ENCODE measurements at regions not wholly inside any gene's neighbourhood (a gene's known extent, or its start where the extent isn't known, plus 50 kb on each side); places are given as distances from the start of the nearest gene placed in this dataset.

DNA sequence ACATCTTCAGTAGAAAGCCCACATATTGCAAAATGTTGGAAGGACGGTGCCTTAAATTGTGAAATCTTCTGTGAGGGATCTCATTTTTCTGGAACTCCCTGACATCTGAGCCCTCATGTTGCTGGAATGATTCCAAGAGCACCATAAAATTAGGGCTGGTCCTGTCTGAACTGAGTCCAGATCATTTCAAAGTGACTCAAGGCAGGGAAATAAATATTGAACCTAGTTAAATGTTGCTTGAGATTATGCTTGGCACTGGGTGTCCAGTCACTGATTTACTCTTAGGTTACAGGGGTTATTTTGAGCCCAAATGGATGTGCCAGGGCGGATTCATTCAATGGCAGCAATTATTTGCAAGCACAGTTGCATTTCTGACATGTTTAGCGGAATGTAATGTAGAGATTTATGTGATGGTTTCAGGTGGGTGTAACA is 437.0 kb downstream of the PIK3R1 start:
- Histone ChIP-seq H3K79me1 (ENCODE audit: low read length) (no peaks in the 10 kb centered on the region), H3K79me2 (ENCODE audit: control insufficient read depth, insufficient read depth, low read length) (no peaks in the 10 kb centered on the region), H4K8ac (ENCODE audit: low read depth, low read length) (no peak overlapping the region), H3K23ac (ENCODE audit: low read length) (no peak overlapping the region), H3K27me3 (ENCODE audit: insufficient read depth, low read length, poor library complexity) (no peaks in the 10 kb centered on the region), H2AK5ac (ENCODE audit: low read length) (no peak overlapping the region), H3K18ac (ENCODE audit: low read length) (no peak overlapping the region), H3K4me3 (ENCODE audit: low read length) (no peak overlapping the region), H2BK5ac (ENCODE audit: low read length) (no peak overlapping the region), H3K56ac (ENCODE audit: low read length) (no peak overlapping the region), H4K5ac (ENCODE audit: low read length) (no peak overlapping the region), H3K4ac (ENCODE audit: low read depth, low read length) (no peak overlapping the region), H2BK120ac (ENCODE audit: low read depth, low read length) (no peak overlapping the region), H3K4me1 (ENCODE audit: control insufficient read depth, low read depth, low read length) (no peaks in the 10 kb centered on the region), H3K27ac (ENCODE audit: low read depth, low read length) (no peak overlapping the region), H3K4me2 (ENCODE audit: low read length) (no peak overlapping the region), H2BK15ac (replicated peaks; ENCODE audit: low read depth) (no peak overlapping the region), H3K9ac (ENCODE audit: low read length) (no peak overlapping the region), H3K36me3 (ENCODE audit: control insufficient read depth, insufficient read depth, low read length) (no peaks in the 10 kb centered on the region)
- no peak for DNase-seq
- no CpG with 5 or more reads among the region's 3 CpGs for WGBS (ENCODE audit: extremely low coverage, insufficient coverage, low lambda C conversion rate)

DNA sequence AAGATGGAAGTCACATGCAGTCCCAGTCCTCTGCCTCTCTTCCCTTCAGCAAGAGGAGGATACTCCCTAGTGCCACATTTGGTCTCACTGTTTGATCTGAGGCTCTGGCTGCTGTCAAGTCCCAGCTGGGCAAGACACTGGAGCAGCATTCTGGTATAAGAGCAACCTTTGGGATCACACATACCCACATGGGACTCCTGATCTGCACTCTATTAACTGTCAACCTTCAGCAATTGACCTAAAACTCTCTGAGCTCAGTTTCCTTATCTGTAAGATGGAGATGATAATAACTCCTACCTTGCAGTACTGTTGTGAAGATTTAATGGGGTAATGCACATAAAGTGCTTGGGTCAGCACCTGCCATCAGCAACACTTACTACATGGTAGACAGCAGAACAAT is 437.9 kb downstream of the PIK3R1 start:
- Histone ChIP-seq H2AK5ac (ENCODE audit: low read length) (no peak overlapping the region), H2BK5ac (ENCODE audit: low read length) (no peak overlapping the region), H3K4me1 (ENCODE audit: control insufficient read depth, low read depth, low read length) (no peaks in the 10 kb centered on the region), H3K79me1 (ENCODE audit: low read length) (no peaks in the 10 kb centered on the region), H3K23ac (ENCODE audit: low read length) (no peak overlapping the region), H3K4ac (ENCODE audit: low read depth, low read length) (no peak overlapping the region), H3K27ac (ENCODE audit: low read depth, low read length) (no peak overlapping the region), H2BK120ac (ENCODE audit: low read depth, low read length) (no peak overlapping the region), H3K4me3 (ENCODE audit: low read length) (no peak overlapping the region), H4K8ac (ENCODE audit: low read depth, low read length) (no peak overlapping the region), H3K4me2 (ENCODE audit: low read length) (no peak overlapping the region), H3K56ac (ENCODE audit: low read length) (no peak overlapping the region), H3K36me3 (ENCODE audit: control insufficient read depth, insufficient read depth, low read length) (no peaks in the 10 kb centered on the region), H3K9ac (ENCODE audit: low read length) (no peak overlapping the region), H3K27me3 (ENCODE audit: insufficient read depth, low read length, poor library complexity) (no peaks in the 10 kb centered on the region), H3K79me2 (ENCODE audit: control insufficient read depth, insufficient read depth, low read length) (no peaks in the 10 kb centered on the region), H2BK15ac (replicated peaks; ENCODE audit: low read depth) (no peak overlapping the region), H3K18ac (ENCODE audit: low read length) (no peak overlapping the region), H4K5ac (ENCODE audit: low read length) (no peak overlapping the region)
- no peak for DNase-seq

DNA sequence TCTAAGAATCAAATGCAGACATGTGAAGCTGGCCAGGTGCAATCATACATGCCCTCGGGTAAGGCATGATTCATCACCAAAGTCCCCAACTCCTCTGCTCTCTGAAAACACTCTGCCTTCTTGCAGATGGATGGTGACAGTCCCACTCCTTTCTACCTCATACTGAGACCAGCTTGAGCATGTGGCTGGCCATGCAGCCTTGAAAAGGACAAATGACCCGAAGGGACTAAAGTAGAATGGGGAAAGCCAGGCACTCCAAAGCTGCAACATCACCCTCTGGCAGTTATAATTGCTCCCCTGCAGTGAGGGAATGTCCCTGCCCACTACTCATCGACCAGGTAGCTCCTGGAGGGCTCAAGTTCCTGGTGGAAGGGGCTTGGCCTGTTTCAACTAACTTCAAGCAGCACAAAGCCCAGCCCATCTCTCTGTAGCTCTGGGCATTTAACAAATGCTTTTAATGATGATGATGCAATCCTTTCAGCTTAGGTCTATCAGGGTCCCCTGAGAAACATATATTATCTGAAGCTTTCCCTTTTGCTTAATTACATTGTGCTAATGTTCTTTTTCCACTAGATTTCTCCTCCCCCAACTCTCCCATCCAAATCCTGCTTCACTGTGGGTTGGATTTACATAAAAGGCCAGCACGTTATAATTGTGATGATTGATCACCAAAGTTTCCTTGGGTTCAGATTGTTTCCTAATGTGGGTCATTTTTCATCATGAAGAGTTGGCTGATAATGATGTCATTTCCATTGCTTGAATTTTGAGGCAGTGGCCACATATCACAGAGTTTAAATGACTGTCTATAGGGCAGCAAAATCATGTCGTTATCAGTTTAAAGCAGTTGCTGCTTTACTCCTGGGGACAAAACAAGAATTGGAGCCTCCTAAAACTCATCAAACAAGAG is 436.5 kb upstream of the SLC30A5 start:
- Histone ChIP-seq H3K36me3 (ENCODE audit: control insufficient read depth, insufficient read depth, low read length) (no peaks in the 10 kb centered on the region), H3K79me1 (ENCODE audit: low read length) (no peaks in the 10 kb centered on the region), H3K4me2 (ENCODE audit: low read length) (no peak overlapping the region), H2BK5ac (ENCODE audit: low read length) (no peak overlapping the region), H2BK120ac (ENCODE audit: low read depth, low read length) (no peak overlapping the region), H3K4me3 (ENCODE audit: low read length) (no peak overlapping the region), H3K79me2 (ENCODE audit: control insufficient read depth, insufficient read depth, low read length) (no peaks in the 10 kb centered on the region), H3K9ac (ENCODE audit: low read length) (no peak overlapping the region), H4K5ac (ENCODE audit: low read length) (no peak overlapping the region), H3K23ac (ENCODE audit: low read length) (no peak overlapping the region), H3K18ac (ENCODE audit: low read length) (no peak overlapping the region), H3K27me3 (ENCODE audit: insufficient read depth, low read length, poor library complexity) (no peaks in the 10 kb centered on the region), H3K27ac (ENCODE audit: low read depth, low read length) (no peak overlapping the region), H4K8ac (ENCODE audit: low read depth, low read length) (no peak overlapping the region), H3K4ac (ENCODE audit: low read depth, low read length) (no peak overlapping the region), H2BK15ac (replicated peaks; ENCODE audit: low read depth) (no peak overlapping the region), H2AK5ac (ENCODE audit: low read length) (no peak overlapping the region), H3K56ac (ENCODE audit: low read length) (no peak overlapping the region), H3K4me1 (ENCODE audit: control insufficient read depth, low read depth, low read length) (no peaks in the 10 kb centered on the region)
- WGBS (ENCODE audit: extremely low coverage, insufficient coverage, low lambda C conversion rate): no CpG with 5 or more reads among the region's 5 CpGs
- DNase-seq: peak; percentile 88

DNA sequence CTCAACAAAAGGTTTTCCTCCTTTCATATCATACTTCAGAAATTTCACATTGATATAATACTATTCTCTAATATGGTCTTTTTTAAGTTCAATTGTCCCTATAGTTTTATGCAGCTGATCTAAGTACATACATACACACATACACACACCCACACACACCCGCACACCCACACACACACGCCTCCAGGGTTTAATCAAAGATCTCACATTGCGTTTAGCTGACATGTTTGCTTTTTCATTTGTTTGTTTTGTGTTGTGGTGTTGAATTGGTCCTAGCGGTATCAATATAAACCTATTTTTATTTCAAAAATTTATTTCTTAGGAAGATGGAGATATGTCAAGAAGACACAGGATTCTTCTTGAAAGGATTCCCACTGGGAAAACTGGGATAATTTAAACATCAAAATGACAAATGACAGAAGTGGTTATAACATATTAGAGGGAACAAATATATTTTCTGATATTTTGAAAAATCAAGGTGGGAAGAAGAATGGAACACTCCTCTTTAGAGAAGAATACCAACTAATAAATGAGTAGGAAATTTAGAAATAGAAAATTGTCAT is 434.9 kb upstream of the SLC30A5 start:
- H3K23ac ChIP-seq (ENCODE audit: low read length): no peak overlapping the region
- no peak overlapping the region for H3K56ac ChIP-seq (ENCODE audit: low read length)
- H3K4me2 ChIP-seq (ENCODE audit: low read length): no peak overlapping the region
- H3K4ac ChIP-seq (ENCODE audit: low read depth, low read length): no peak overlapping the region
- H3K4me3 ChIP-seq (ENCODE audit: low read length): no peak overlapping the region
- no peak overlapping the region for H2BK120ac ChIP-seq (ENCODE audit: low read depth, low read length)
- H2AK5ac ChIP-seq (ENCODE audit: low read length): no peak overlapping the region
- WGBS (ENCODE audit: extremely low coverage, insufficient coverage, low lambda C conversion rate): no CpG with 5 or more reads among the region's 4 CpGs
- no peaks in the 10 kb centered on the region for H3K79me2 ChIP-seq (ENCODE audit: control insufficient read depth, insufficient read depth, low read length)
- no peak overlapping the region for H3K9ac ChIP-seq (ENCODE audit: low read length)
- H4K8ac ChIP-seq (ENCODE audit: low read depth, low read length): no peak overlapping the region
- no peak overlapping the region for H3K27ac ChIP-seq (ENCODE audit: low read depth, low read length)
- no peaks in the 10 kb centered on the region for H3K4me1 ChIP-seq (ENCODE audit: control insufficient read depth, low read depth, low read length)
- no peak overlapping the region for H4K5ac ChIP-seq (ENCODE audit: low read length)
- no peak overlapping the region for H3K18ac ChIP-seq (ENCODE audit: low read length)
- no peaks in the 10 kb centered on the region for H3K79me1 ChIP-seq (ENCODE audit: low read length)
- no peaks in the 10 kb centered on the region for H3K36me3 ChIP-seq (ENCODE audit: control insufficient read depth, insufficient read depth, low read length)
- no peak overlapping the region for H2BK5ac ChIP-seq (ENCODE audit: low read length)
- no peaks in the 10 kb centered on the region for H3K27me3 ChIP-seq (ENCODE audit: insufficient read depth, low read length, poor library complexity)
- H2BK15ac ChIP-seq (replicated peaks; ENCODE audit: low read depth): no peak overlapping the region
- DNase-seq: no peak

DNA sequence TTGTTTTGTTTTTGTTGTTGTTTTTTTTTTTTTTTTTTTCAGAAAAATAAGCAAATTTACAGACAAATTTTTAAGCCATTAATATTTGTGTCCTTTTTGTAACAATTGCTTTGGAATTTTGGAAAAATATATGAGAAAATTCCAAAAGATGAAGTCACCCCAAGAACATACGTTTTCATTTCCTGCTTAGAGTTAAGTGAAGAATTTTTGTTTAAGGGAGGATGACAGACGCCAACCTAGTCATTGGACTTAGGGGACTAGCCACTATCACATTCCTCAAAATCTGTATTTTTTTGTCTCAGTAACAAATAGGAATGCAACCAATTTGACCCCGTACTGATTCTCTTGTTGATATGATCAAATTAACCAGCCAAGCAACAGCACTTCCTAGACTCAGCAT is 433.9 kb upstream of the SLC30A5 start:
- no peak overlapping the region for H3K4me3 ChIP-seq (ENCODE audit: low read length)
- DNase-seq: no peak
- no peaks in the 10 kb centered on the region for H3K36me3 ChIP-seq (ENCODE audit: control insufficient read depth, insufficient read depth, low read length)
- H3K4ac ChIP-seq (ENCODE audit: low read depth, low read length): no peak overlapping the region
- H3K27ac ChIP-seq (ENCODE audit: low read depth, low read length): no peak overlapping the region
- no peak overlapping the region for H3K23ac ChIP-seq (ENCODE audit: low read length)
- no peak overlapping the region for H4K5ac ChIP-seq (ENCODE audit: low read length)
- H4K8ac ChIP-seq (ENCODE audit: low read depth, low read length): no peak overlapping the region
- no peaks in the 10 kb centered on the region for H3K27me3 ChIP-seq (ENCODE audit: insufficient read depth, low read length, poor library complexity)
- no peaks in the 10 kb centered on the region for H3K4me1 ChIP-seq (ENCODE audit: control insufficient read depth, low read depth, low read length)
- no peak overlapping the region for H2BK15ac ChIP-seq (replicated peaks; ENCODE audit: low read depth)
- WGBS (ENCODE audit: extremely low coverage, insufficient coverage, low lambda C conversion rate): no CpG with 5 or more reads among the region's 3 CpGs
- no peak overlapping the region for H3K18ac ChIP-seq (ENCODE audit: low read length)
- no peak overlapping the region for H3K56ac ChIP-seq (ENCODE audit: low read length)
- H3K79me1 ChIP-seq (ENCODE audit: low read length): no peaks in the 10 kb centered on the region
- no peaks in the 10 kb centered on the region for H3K79me2 ChIP-seq (ENCODE audit: control insufficient read depth, insufficient read depth, low read length)
- no peak overlapping the region for H3K9ac ChIP-seq (ENCODE audit: low read length)
- no peak overlapping the region for H2BK120ac ChIP-seq (ENCODE audit: low read depth, low read length)
- no peak overlapping the region for H2BK5ac ChIP-seq (ENCODE audit: low read length)
- no peak overlapping the region for H2AK5ac ChIP-seq (ENCODE audit: low read length)
- no peak overlapping the region for H3K4me2 ChIP-seq (ENCODE audit: low read length)

Data from mesendoderm (in vitro differentiated cells).